ENCODE measurements at regions not wholly inside any gene's neighbourhood (a gene's known extent, or its start where the extent isn't known, plus 50 kb on each side); places are given as distances from the start of the nearest gene placed in this dataset.

DNA sequence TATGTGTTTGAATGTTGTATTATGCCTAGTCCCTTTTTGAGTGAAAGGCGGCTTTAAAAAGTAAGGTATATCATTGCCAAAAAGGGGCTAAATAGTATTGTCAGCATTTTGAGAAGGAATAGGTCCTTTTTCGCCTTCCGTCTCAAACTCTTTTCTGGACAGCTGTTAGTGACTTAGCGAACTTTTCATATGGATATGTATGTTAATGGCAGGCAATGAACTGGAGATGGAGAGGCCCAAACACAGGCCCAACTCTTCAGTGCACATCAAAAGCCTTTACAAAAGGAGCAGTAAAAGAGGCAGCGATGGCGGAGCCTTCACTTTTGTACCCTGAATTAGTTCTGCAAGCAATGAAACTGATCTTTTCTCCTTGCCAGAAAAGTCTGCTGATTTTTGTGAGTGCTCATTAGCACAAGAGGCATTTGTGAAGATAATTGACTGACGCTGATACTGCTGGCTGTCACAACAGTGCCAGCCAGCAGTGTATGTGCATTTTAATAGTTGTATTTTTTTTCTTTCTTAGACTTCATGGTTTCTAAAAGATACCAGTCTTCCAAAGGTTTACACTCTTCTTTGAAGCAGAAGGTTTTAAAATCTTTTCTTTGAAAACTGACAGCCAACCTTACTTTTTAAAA, 243.7 kb upstream of the SP8 start:
- no peak for DNase-seq (ENCODE audit: low spot score)

DNA sequence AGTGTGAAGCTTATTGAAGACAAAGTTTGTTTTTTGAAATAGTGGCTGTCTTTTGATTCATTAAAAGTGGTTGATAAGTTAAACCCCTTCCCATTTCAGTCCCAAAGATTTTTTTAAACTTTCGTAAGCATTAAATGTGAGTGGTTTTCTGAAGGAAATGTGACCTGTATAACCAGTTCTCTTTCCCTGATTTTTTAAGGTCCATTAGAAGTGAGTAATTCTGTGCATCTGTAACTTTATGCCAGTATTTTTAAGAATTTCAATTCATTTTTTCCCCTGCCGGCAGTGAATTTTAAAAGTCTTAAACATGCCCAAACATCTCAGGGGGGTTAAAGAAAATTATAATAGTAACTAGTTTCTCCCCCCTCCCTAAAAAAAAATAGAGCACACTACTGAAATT, 254.6 kb upstream of the SP8 start:
- no peak for DNase-seq (ENCODE audit: low spot score)

DNA sequence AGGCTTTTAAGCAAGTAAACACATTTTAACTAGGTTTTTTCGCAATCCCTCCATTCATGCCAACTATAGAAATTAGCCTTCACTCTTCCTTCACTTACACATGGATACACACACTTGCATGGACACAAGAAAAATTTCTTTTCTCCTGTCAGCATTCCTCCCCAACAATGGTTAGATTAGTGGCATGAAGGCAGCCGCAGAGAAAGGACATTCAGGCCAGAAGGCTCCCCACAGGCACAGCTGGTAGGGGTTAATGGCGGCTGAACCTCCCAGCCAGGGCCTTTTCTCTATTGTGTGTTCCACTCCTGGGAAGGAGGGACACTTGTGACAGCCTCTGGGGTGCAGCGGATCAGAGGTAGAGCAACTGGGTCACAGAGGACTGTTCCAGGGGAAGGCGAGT, 255.0 kb upstream of the SP8 start:
- no peak for DNase-seq (ENCODE audit: low spot score)

DNA sequence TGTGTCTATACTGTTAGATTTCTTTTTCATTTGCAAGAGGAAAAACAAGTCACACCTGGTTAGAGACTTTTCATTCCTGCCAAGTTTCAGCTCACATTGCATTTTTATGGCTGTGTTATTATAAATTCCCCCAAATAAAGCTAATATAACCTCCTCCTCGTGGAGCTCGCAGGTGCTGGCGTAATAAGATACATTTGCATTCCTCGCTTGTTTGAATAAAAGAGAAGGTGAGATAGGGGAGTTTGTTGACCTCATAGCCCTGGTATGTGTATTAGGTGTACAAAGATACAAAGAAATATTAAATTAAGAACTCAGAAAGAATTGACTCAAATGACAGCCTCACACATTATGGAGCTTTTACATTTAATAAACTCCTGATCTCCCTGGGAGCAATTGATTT, 257.7 kb upstream of the SP8 start:
- no peak for DNase-seq (ENCODE audit: low spot score)

DNA sequence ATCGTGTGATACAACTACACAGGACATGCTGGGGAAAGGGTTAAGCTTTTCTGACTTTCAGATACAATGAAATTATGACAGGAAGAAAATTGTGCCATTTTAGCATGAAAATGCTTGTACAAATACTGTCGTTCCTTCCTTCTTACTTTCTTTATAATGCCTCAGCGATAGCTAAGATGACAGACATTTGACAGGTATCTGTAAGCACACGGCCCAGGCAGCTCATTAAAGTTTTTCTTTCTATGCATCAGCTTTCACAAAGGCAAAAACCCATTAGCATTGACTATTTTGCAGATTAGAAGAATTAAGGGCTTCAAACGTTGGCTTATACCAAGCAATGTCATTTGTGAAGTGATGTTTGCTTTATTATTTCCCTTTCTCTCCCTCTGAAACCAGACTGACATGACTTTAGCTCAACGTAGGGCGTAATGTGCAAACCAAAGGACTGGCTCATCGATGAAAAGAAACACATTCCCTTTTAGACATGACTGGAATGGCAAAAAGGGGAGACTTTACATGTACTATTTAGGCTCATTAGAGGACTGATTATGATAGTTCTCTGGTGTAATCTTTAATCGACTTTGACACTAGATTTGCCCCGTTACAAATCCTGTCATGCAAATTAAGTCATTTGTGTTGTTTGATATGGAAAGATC, 258.4 kb upstream of the SP8 start:
- DNase-seq (ENCODE audit: low spot score): no peak

DNA sequence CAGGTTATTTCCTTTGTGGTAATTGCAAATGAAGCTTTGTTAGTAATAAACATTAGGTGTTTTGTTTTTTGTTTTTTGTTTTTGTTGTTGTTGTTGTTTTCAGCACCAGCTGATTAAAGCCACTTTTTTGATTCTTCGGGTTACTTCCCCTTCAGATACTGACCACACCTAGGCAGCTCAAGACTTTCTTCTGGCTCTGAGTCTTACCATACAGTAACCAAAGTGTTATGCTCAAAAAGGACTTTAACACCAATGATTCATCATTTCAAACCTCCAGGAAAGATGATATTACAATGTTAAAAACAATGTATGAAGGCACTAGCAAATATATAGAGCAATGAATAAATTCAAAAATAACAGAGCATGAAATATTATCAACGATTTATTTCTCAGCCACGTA, 265.2 kb upstream of the SP8 start:
- DNase-seq (ENCODE audit: low spot score): no peak

DNA sequence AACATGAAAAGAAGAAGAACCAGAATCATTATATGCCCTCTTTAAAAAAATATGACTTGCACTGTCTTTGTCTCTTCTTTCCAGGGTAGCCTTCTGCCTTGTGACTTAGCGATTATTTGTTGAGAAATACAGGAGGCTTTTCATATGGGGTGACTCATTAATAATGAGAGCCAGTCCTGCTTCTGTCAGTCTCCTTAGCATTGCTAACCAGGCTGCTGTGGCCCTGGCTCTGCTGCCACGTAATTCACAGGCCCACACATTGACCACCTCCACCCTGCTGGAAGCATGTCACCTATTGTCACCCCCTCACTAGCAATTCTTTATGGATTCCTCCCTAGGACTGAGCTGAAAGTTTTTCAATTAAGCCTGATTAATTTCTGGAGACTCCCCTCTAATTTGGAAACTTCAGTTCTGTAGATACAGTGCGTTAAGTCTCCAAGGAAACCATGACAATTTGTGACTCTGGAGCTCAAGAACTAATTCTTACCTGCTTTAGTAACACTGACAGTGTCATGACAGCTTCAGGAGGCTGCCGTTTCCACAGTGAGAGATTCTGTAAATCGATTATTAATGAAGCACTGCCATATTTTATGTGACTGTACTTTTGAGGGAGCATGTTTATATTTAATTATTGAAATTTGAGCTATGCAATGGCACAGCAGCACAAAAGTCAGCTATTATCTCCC, 267.9 kb upstream of the SP8 start:
- no peak for DNase-seq (ENCODE audit: low spot score)

DNA sequence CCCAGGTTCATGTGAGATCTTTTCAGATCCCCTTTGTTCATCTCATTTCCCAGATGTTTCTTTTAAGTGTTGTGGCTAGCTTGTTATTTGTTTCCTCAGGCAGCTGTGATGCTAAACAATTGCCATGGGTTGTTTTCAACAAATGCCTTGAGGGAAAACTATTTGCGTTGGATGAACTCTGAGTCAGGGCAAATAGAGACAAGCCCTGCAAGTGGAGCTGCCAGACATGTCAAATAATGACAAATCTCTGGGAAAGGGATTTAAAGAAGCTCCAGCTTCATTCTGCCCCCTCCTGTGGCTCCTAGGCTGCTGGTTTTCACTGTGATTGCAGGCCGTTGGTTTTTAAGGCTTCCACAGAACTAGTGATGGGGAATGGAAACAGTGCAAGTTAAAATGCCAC, 272.4 kb upstream of the SP8 start:
- no peak for DNase-seq (ENCODE audit: low spot score)

DNA sequence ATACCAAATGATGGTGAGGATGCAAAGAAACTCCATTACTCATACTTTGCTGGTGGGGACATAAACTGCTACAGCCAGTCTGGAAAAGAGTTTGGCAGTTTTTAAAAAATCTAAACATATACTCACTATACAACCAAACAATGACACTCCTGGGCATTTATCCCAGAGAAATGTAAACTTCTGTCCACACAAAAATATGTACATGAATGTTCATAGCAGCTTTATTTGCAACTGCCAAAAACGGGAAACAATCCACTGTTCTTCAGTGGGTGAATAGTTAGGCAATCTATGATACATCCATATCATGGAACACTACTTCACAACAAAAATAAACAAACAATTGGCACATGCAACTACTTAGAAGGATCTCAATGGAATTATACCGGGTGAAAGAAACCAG, 276.4 kb upstream of the SP8 start:
- DNase-seq (ENCODE audit: low spot score): no peak

DNA sequence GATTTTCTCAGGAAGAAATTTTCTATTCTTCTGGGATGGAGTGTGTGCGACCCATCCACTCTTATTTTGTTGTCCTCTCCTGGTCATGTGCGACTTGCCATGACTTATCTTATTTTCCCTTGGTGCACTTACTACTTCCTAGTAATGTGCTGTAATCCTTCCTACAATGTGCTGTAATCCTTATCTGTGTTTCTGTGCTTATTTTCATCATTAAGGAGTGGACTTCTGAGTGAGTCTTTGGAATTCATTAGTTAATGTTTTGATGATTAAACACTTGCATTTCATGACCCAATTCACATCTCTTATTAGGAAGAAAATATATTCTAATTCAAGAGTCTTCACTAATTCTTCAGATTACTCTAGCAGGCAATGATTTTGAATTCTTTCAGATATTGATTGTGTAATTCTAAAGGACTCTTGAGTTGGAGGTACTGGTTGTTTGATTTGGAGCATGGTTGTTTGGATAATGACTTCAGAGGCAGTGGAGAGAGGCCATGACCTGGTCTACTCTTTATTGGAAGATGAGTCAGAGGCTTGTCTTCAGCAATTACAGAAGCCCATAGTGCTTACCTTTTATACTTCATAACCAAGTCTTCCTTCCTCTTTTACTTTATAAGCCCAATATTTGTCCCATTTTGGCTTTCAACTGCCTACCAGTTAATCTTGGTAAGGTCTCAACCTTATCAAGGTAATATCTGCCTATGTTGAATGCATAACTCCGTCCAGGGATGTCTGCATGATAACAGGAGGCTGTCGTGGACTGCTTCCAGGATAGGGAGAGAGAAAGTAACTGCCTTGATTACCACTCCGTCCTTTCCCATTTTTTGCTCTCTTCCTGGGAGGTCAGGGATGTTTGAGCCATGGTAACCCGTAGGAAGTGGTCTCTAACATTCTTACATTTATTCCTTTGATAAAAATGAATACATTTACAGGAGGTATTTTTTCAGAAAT, 278.3 kb upstream of the SP8 start:
- DNase-seq (ENCODE audit: low spot score): no peak

DNA sequence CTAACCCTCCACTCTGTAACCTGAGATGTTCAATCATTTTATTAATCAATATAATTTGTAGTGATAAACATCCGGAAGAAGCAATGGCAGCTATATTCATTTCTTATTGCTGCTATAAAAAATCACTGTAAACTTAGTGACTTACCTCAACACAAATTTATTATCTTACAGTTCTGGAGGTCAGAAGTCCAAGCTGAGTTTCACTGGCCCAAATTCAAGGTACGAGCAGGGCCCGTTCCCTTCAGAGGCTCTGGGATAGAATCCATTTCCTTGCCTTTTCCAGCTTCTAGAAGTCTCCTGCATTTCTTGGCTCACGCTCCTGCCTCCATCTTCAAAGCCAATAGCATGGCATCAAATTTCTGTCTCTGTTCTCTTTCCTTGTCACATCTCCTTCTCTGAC, 279.5 kb upstream of the SP8 start:
- no peak for DNase-seq (ENCODE audit: low spot score)

DNA sequence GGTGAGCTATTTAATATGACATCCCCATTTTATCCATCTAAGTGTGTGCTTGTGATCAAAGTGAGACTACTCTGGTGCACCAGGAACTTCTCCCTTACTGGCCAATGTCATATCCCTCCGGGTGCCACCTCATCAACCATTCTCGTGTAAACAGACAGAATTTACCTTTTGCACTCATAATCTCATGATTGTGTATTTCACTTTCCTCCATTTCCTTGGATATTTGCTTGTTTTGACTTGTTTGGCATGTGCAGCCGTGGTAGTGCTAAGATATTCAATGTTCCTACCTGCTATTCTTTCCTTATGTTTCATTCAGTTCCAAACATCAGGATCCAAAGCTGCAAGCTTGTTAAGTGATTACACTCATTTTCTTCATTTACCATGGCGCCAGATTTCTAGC, 280.5 kb upstream of the SP8 start:
- no peak for DNase-seq (ENCODE audit: low spot score)

DNA sequence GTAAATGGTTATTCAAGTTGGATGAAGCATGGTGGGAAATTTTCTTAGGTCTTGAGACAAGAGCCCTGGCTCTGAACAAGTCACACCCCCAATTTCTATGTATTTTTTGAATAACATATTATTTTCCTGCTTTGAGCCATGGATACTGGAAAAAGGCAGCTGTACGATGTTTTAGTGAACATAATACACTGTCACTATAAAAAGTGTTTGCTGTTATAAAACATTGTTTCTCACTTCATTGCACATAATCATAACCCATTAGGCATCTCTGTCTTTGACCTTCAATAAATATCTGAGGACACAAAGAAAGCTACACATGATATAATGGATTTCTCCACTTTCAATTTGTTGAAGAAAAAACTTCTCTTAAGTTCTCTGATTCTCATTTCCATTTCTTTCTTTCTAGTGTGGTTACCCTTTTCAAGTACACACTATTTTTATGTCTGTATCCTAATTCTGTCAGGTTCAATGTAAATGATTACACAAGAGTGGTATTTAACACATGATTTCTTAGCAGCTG, 283.9 kb upstream of the SP8 start:
- DNase-seq (ENCODE audit: low spot score): no peak

DNA sequence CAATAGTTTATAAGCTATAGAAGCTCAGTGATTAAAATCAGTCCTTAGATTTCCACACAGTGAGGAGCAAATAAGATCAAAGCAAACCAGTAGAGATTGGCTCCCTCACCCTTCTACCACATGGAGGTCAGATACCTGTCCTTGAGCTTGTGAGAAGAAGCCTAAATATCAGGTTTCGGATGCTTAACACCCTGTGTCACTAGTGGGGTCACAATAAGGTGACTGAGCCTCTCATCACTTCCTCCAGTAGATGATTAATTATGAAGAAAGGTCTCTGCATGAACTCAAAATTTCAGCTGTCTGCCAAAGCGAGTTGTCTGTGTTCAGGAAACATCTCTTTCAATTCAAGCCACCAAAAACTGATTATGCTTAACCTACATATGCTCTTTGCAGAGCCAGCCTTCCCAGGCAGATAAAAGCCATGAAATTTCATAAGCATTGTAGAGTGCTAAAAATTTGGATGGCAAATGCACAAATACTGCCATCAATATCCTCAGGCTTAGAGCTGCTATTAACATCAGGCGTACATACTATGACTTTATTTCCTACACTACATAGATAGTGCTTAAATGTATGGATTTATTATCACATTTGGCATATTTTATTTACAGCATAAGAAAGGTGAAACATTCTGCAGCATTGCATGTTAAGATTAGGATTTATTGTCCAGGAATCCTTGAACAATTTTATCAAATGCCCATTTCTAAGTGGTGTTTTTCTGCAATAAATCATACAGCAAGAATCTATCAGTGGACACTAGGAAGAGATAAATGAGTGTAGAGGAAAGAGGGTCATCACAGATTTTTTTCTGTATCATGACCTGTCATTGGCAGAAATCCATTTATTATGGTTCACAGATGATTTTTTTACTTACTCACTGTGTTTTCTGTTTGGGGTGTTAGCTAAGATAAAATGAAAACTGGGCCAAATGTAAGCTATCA, 285.1 kb upstream of the SP8 start:
- DNase-seq (ENCODE audit: low spot score): no peak

DNA sequence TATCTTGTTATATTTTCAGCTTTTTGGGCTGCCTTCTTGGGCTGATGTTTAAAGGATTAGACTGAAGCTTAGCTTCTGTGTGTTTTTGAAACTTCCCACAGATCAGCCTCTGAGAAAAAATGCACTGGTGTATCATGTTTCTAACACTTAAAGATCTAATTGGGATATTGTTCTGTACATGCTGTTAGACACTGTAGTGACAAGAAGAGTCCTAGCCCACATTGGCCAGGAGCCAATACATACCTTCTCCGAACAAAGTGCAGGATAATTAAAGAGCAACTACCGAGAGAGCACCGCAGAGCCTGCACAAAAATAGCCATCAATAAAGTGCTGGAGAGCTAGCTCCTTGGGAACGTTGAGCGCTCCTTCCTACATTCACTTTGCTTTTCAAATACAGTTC, 289.4 kb upstream of the SP8 start:
- DNase-seq (ENCODE audit: low spot score): no peak

DNA sequence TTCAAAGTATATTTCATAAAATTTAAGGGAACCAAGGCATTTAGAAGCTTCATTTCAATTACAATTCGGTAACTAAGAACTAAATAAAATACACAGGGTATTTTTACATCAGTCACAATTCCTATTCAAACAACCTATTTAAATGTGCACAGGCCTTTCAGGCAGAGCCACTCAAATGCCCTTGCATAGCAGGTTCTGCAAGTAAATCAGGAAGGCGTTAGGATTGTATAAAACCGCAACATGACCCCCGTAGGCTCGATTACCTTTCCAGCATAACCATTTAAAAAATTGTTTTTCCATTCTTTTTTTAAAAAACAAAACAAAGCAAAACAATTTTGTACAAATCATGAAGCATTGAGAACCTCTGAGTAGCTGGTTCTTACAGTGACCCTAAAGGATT, 289.9 kb upstream of the SP8 start:
- DNase-seq (ENCODE audit: low spot score): no peak

DNA sequence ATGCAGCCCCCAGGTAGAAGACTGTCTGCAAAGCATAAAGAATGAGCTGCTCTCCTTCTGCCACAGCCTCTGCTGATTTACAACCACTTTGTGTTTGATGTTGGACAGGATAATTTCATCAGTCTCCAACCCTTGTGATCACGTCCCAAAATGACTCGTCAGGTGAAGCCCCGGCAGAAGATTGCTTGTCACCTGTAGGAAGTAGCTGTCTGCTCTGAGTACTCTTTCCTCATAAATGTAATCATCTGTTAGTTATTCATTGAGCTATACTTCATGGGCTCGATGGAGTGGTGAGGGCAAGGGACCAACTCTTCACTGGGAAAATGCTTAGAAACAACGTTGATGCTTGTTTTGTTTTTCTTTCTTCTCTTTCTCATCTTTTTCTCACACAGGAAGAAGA, 290.9 kb upstream of the SP8 start:
- no peak for DNase-seq (ENCODE audit: low spot score)

DNA sequence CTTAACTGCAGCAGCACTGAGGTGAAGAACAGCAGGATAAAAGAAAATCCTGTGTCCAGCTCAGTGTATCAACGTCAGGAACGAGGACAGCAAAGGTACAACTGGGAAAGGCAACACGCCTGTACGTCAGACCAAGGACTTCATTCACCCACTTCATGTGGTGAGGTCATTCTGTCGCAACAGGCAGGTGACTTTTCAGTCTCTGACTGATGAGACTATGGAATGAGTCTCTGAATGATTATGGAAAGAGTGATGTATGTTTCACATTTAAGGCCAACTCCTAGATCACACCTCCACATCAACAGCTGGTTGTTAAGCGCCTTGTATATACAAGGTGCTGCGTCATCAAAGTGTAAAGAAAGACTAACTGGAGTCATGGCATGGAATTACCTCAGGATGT, 297.6 kb upstream of the SP8 start:
- no peak for DNase-seq (ENCODE audit: low spot score)

DNA sequence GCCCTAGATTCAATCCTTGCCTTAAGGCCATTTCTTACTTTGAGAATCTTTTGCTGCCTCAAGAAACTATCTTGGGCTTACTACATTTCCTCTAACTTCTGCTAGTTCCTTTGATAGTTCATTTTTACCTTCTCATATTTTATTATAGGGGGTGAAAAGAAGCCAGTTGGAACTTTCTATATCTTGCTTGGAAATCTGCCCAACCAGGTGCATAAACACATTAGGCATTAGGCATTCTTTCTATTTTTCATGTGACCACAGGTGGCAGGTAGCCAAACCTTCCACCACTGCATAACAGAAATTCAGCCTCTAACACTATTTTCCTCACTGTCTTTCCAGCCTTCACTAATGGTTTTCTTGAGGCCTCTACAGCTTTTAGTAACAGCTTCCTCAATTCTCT, 300.0 kb upstream of the SP8 start:
- DNase-seq (ENCODE audit: low spot score): no peak

DNA sequence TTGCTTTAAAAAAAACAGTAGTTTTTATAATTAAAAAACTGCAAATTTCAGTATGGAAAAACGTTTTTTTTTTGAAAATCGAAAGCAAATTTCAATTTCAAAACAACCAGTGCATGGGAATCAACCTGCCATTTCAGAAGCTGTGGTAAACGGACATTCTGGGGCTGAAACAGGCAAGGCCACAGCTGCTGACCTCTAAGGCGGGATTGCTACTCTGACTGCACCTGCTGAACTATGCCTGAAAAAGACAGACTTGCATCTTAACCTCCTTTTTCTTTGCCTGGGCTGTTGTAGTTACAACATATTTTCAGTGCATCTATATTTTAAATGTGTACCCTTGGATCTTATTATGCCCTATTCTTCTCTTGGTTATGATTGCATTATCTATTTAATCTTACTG, 303.0 kb upstream of the SP8 start:
- no peak for DNase-seq (ENCODE audit: low spot score)

Measured in hematopoietic multipotent progenitor cell treated with erythropoietin and hydrocortisone succinate and interleukin-3 and kit ligand, for 15 days (in vitro differentiated cells).